Endodermal cell (in vitro differentiated cells): ENCODE measurements at regions not wholly inside any gene's neighbourhood (a gene's known extent, or its start where the extent isn't known, plus 50 kb on each side); places are given as distances from the start of the nearest gene placed in this dataset.

Experiments
- DNase-seq: peaks from one replicate; pipeline ENCODE4 v3.0.0-alpha.2; 2017
- H3K27ac ChIP-seq: 2 replicates; pipeline ENCODE4 v1.5.1; 2013; ENCODE audit warnings: mild to moderate bottlenecking, low read depth, low read length, moderate library complexity
- H3K27me3 ChIP-seq: 2 replicates; pipeline ENCODE4 v1.6.1; 2013; ENCODE audit warnings: mild to moderate bottlenecking, low read length, moderate library complexity; ENCODE audit not compliant: insufficient read depth, control insufficient read depth, poor library complexity, severe bottlenecking
- H3K36me3 ChIP-seq: 2 replicates; pipeline ENCODE4 v1.7.0; 2013; ENCODE audit warnings: mild to moderate bottlenecking, low read length, moderate library complexity; ENCODE audit not compliant: control insufficient read depth, insufficient read depth
- H3K4me1 ChIP-seq: one replicate; pipeline ENCODE4 v1.7.0; 2013; ENCODE audit warnings: low read length; ENCODE audit not compliant: control insufficient read depth, insufficient read depth
- H3K4me3 ChIP-seq: 2 replicates; pipeline ENCODE4 v1.5.1; 2013; ENCODE audit warnings: mild to moderate bottlenecking, low read length, moderate library complexity
- H3K9ac ChIP-seq: 2 replicates; pipeline ENCODE4 v1.6.1; 2013; ENCODE audit warnings: mild to moderate bottlenecking, low read length, moderate library complexity; ENCODE audit not compliant: poor library complexity, severe bottlenecking; ENCODE audit errors: extremely low read depth
- H3K9me3 ChIP-seq: 2 replicates; pipeline ENCODE4 v1.6.1; 2013; ENCODE audit warnings: mild to moderate bottlenecking, low read length, moderate library complexity; ENCODE audit not compliant: control insufficient read depth
- H3K27ac Mint-ChIP-seq: 2 replicates; pipeline ENCODE4 v1.8.0; 2020; ENCODE audit warnings: mixed read lengths
- H3K27me3 Mint-ChIP-seq: 2 replicates; pipeline ENCODE4 v1.8.0; 2021; ENCODE audit warnings: mild to moderate bottlenecking, mixed read lengths; ENCODE audit not compliant: insufficient read depth
- H3K36me3 Mint-ChIP-seq: 2 replicates; pipeline ENCODE4 v1.8.0; 2020; ENCODE audit warnings: low read depth, mixed read lengths
- H3K4me1 Mint-ChIP-seq: 2 replicates; pipeline ENCODE4 v1.8.0; 2020; ENCODE audit warnings: mixed read lengths
- H3K4me3 Mint-ChIP-seq: 2 replicates; pipeline ENCODE4 v1.8.0; 2020; ENCODE audit warnings: mild to moderate bottlenecking, moderate library complexity, mixed read lengths
- H3K9me3 Mint-ChIP-seq: 2 replicates; pipeline ENCODE4 v1.8.0; 2020; ENCODE audit warnings: mild to moderate bottlenecking, mixed read lengths
- WGBS, 2 experiments: methylation state at CpG; one replicate each; pipeline versions ENCODE4 v1.1.5 to v1.1.7; 2013; ENCODE audit warnings: missing lambda C conversion rate in 2 of 2, mixed read lengths in 1 of 2; ENCODE audit not compliant: insufficient coverage in 1 of 2, insufficient read length in 1 of 2; 5-methylcytosine and 5-hydroxymethylcytosine counted together
- TF ChIP-seq, protein P1 (sequence below): fragments of 200-600 bp; sonication (generic); conservative IDR thresholded peaks from 2 replicates; pipeline ENCODE4 v1.5.0; 2021; ENCODE audit warnings: antibody characterized with exemption, mild to moderate bottlenecking

GRCh38 chr10:3595736-3596135 lies 189.3 kb downstream of the KLF6 start:
- DNase-seq = no peak
- Histone ChIP-seq H3K27me3 (no peaks in the 10 kb centered on the region), H3K9me3 (no peaks in the 10 kb centered on the region), H3K27ac (no peak overlapping the region), H3K4me3 (no peak overlapping the region), H3K4me1 (no peaks in the 10 kb centered on the region), H3K36me3 (no peaks in the 10 kb centered on the region), H3K9ac (no peak overlapping the region)
- no peaks in the 10 kb centered on the region for H3K4me1 Mint-ChIP-seq
- H3K27me3 Mint-ChIP-seq = no peaks in the 10 kb centered on the region
- no peaks in the 10 kb centered on the region for H3K36me3 Mint-ChIP-seq
- H3K9me3 Mint-ChIP-seq = no peaks in the 10 kb centered on the region
- WGBS, 2 experiments = 93 to 95% methylated on average over 5 to 9 of the region's 9 CpGs
- TF ChIP-seq, protein P1, sequence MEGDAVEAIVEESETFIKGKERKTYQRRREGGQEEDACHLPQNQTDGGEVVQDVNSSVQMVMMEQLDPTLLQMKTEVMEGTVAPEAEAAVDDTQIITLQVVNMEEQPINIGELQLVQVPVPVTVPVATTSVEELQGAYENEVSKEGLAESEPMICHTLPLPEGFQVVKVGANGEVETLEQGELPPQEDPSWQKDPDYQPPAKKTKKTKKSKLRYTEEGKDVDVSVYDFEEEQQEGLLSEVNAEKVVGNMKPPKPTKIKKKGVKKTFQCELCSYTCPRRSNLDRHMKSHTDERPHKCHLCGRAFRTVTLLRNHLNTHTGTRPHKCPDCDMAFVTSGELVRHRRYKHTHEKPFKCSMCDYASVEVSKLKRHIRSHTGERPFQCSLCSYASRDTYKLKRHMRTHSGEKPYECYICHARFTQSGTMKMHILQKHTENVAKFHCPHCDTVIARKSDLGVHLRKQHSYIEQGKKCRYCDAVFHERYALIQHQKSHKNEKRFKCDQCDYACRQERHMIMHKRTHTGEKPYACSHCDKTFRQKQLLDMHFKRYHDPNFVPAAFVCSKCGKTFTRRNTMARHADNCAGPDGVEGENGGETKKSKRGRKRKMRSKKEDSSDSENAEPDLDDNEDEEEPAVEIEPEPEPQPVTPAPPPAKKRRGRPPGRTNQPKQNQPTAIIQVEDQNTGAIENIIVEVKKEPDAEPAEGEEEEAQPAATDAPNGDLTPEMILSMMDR = no peak
- H3K4me3 Mint-ChIP-seq = no peak overlapping the region
- no peak overlapping the region for H3K27ac Mint-ChIP-seq

DNA sequence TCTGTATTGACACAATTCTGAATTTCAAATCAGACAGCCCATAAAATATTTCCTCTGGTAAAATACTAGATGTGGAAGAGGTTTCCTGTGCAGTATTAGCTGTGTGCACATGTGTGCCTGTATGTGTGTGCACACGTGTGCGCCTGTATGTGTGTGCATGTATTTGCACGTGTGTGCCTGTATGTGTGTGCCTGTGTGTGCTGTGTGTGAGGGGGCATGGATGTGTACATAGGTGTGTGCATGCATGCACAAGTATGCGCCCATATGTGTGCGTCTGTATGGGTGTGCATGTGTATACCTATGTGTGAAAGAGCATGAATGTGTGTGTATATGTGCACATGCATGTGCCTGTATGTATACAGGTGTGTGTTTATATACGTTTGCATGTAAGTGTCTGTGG lies 191.4 kb downstream of the KLF6 start:
- Mint-ChIP-seq H3K9me3 (no peaks in the 10 kb centered on the region), H3K4me1 (no peaks in the 10 kb centered on the region), H3K4me3 (no peak overlapping the region), H3K36me3 (no peaks in the 10 kb centered on the region), H3K27ac (no peak overlapping the region), H3K27me3 (no peaks in the 10 kb centered on the region)
- no peaks in the 10 kb centered on the region for H3K27me3 ChIP-seq
- no peaks in the 10 kb centered on the region for H3K36me3 ChIP-seq
- no peak for DNase-seq
- 91 to 97% methylated on average over 5 to 6 of the region's 6 CpGs for WGBS, 2 experiments
- H3K4me1 ChIP-seq = no peaks in the 10 kb centered on the region
- TF ChIP-seq, protein P1 = no peak
- H3K9ac ChIP-seq = no peak overlapping the region
- H3K9me3 ChIP-seq = no peaks in the 10 kb centered on the region
- no peak overlapping the region for H3K27ac ChIP-seq
- no peak overlapping the region for H3K4me3 ChIP-seq

GRCh38 chr10:3592424-3592823 lies 192.6 kb downstream of the KLF6 start:
- no peak overlapping the region for H3K4me3 Mint-ChIP-seq
- Histone ChIP-seq H3K36me3 (no peaks in the 10 kb centered on the region), H3K4me1 (no peaks in the 10 kb centered on the region), H3K27me3 (no peaks in the 10 kb centered on the region), H3K4me3 (no peak overlapping the region), H3K9ac (no peak overlapping the region), H3K27ac (no peak overlapping the region), H3K9me3 (no peaks in the 10 kb centered on the region)
- no peaks in the 10 kb centered on the region for H3K4me1 Mint-ChIP-seq
- H3K36me3 Mint-ChIP-seq = no peaks in the 10 kb centered on the region
- 84 to 89% methylated on average over 6 to 7 of the region's 7 CpGs for WGBS, 2 experiments
- H3K9me3 Mint-ChIP-seq = no peaks in the 10 kb centered on the region
- no peak for DNase-seq
- no peaks in the 10 kb centered on the region for H3K27me3 Mint-ChIP-seq
- TF ChIP-seq, protein P1 = no peak
- no peak overlapping the region for H3K27ac Mint-ChIP-seq
